HFF-Myc (cell line): ENCODE measurements at regions not wholly inside any gene's neighbourhood (a gene's known extent, or its start where the extent isn't known, plus 50 kb on each side); places are given as distances from the start of the nearest gene placed in this dataset.

ENCODE experiments used
- DNase-seq: peaks from one replicate; pipeline ENCODE4 v3.0.0-alpha.2; 2011; ENCODE audit warnings: low read depth; ENCODE audit errors: extremely low read depth
- H3K4me3 ChIP-seq: replicated peaks from 2 replicates; pipeline ENCODE4 v1.5.1; 2011; ENCODE audit warnings: low read depth, mild to moderate bottlenecking, control low read depth, low read length
- TF ChIP-seq, protein P1 (sequence below): IDR thresholded peaks from 2 replicates; pipeline ENCODE4 v1.5.1; 2012; ENCODE audit warnings: mild to moderate bottlenecking, low read depth, low read length, control low read depth; ENCODE audit errors: missing control alignments

DNA sequence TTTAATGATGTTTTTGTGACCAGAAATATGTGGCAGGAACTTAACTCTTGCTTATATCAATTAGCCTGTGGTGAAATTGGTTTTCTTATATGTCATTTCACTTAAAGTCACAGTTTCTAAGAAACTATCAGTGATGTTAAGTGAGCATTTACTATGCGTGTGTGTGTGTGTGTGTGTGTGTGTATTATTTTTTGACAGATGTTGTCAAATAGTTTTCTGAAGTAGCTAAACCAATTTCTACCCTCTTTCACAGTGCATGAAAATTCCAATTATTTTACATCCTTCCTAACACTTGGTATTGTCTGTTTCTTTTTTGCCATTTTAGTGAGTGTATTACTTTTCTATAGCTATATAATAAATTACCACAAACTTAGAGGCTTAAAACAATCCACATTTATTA lies 122.1 kb upstream of the CAND1 start:
- TF ChIP-seq, protein P1, sequence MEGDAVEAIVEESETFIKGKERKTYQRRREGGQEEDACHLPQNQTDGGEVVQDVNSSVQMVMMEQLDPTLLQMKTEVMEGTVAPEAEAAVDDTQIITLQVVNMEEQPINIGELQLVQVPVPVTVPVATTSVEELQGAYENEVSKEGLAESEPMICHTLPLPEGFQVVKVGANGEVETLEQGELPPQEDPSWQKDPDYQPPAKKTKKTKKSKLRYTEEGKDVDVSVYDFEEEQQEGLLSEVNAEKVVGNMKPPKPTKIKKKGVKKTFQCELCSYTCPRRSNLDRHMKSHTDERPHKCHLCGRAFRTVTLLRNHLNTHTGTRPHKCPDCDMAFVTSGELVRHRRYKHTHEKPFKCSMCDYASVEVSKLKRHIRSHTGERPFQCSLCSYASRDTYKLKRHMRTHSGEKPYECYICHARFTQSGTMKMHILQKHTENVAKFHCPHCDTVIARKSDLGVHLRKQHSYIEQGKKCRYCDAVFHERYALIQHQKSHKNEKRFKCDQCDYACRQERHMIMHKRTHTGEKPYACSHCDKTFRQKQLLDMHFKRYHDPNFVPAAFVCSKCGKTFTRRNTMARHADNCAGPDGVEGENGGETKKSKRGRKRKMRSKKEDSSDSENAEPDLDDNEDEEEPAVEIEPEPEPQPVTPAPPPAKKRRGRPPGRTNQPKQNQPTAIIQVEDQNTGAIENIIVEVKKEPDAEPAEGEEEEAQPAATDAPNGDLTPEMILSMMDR: no peak
- no peak overlapping the region for H3K4me3 ChIP-seq
- DNase-seq: no peak

GRCh38 chr12:67147447-67147846 lies 121.7 kb upstream of the CAND1 start:
- no peak overlapping the region for H3K4me3 ChIP-seq
- TF ChIP-seq, protein P1: no peak
- DNase-seq: no peak

- TF ChIP-seq, protein P1: no peak
- H3K4me3 ChIP-seq: no peak overlapping the region
- DNase-seq: no peak
Observed at GRCh38 chr12:67148265-67148664, 120.9 kb upstream of the CAND1 start.

GRCh38 chr12:67151886-67152285 lies 117.3 kb upstream of the CAND1 start:
- DNase-seq: no peak
- TF ChIP-seq, protein P1: no peak
- no peak overlapping the region for H3K4me3 ChIP-seq

DNA sequence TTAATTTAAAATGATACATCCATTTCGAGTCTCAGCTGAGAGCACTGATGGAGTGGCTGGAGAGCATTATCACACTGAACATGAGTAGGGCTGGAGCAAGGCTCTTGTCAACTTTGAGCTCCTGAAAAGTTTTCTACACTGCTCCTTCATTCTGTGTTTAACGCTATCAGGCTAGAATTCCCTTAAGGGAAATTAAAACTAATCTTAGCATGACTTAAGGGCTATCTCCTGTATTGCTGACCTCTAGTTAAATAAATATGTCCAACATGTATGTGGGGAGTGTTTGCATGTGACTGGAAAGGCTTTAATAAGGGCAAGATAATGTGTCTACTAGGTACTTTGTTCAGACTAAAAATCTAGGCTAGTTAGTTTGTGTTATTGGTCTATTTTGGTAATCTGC lies 116.7 kb upstream of the CAND1 start:
- no peak for DNase-seq
- TF ChIP-seq, protein P1: no peak
- no peak overlapping the region for H3K4me3 ChIP-seq

- no peak overlapping the region for H3K4me3 ChIP-seq
- TF ChIP-seq, protein P1: no peak
- no peak for DNase-seq
Observed at GRCh38 chr12:67154901-67155300, 114.3 kb upstream of the CAND1 start.

DNA sequence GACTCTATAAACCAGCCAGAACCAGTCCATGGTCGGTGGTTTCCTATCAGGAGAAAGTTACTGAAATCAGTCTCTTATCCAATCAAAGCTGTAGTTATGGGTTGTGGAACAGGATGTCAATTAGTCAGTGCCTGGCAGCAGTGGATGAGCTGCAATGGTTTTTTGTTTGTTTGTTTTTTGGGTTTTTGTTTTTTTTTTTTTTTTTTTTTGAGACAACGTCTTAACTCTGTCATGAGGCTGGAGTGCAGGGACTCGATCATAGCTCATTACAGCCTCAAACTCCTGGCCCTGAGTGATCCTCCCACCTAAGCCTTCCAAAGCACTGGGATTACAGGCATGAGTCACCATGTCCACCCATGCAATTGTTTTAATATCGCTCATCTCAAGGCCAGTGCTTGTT lies 113.3 kb upstream of the CAND1 start:
- no peak overlapping the region for H3K4me3 ChIP-seq
- no peak for DNase-seq
- TF ChIP-seq, protein P1: no peak
